Nephron (organoid): ENCODE measurements at regions not wholly inside any gene's neighbourhood (a gene's known extent, or its start where the extent isn't known, plus 50 kb on each side); places are given as distances from the start of the nearest gene placed in this dataset.
A peak's percentile ranks its signal among the peaks of the same experiment; 100 is the strongest.

Experiments used
- H3K27ac Mint-ChIP-seq, 3 experiments: 2 replicates each; pipeline ENCODE4 v1.8.0; 2020; ENCODE audit warnings: mixed read lengths in 3 of 3, mild to moderate bottlenecking in 2 of 3, moderate library complexity in 1 of 3
- H3K27me3 Mint-ChIP-seq: 2 replicates; pipeline ENCODE4 v1.8.0; 2021; ENCODE audit warnings: low read depth, mild to moderate bottlenecking, moderate library complexity, mixed read lengths
- H3K36me3 Mint-ChIP-seq: 2 replicates; pipeline ENCODE4 v1.8.0; 2020; ENCODE audit warnings: low read depth, mixed read lengths
- H3K4me1 Mint-ChIP-seq: 2 replicates; pipeline ENCODE4 v1.8.0; 2020; ENCODE audit warnings: mixed read lengths
- H3K4me3 Mint-ChIP-seq, 3 experiments: 2 replicates each; pipeline ENCODE4 v1.8.0; 2020; ENCODE audit warnings: mild to moderate bottlenecking in 3 of 3, mixed read lengths in 3 of 3, moderate library complexity in 2 of 3
- H3K9me3 Mint-ChIP-seq: 2 replicates; pipeline ENCODE4 v1.8.0; 2020; ENCODE audit warnings: mixed read lengths
- TF ChIP-seq, protein P1 (sequence below), 3 experiments: fragments of 200-600 bp; sonication (generic); IDR thresholded peaks; one replicate each; pipeline ENCODE4 v1.5.0; 2021; ENCODE audit warnings: antibody characterized with exemption in 3 of 3; ENCODE audit not compliant: unreplicated experiment in 3 of 3

DNA sequence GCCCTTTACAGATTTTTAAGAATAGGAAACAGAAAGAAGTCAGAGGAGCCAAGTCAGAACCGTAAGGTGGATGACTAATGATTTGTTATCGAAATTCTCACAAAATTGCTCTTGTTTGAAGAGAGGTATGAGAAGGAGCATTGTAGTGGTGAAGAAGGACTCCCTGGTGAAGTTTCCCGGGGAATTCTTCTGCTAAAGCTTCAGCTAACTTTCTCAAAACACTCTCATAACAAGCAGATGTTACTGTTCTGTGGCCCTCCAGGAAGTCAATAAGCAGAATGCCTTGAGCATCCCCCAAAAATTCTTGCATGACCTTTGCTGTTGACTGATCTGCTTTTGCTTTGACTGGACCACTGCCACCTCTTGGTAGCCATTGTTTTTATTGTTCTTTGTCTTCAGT lies 152.9 kb downstream of the HGF start:
- Mint-ChIP-seq H3K36me3 (no peaks in the 10 kb centered on the region), H3K4me3 (no peak overlapping the region), H3K27ac (peak overlapping the region in 2 of 3 experiments; percentile 9 to 45), H3K27me3 (no peaks in the 10 kb centered on the region), H3K9me3 (no peaks in the 10 kb centered on the region), H3K4me1 (no peaks in the 10 kb centered on the region)
- TF ChIP-seq, protein P1, sequence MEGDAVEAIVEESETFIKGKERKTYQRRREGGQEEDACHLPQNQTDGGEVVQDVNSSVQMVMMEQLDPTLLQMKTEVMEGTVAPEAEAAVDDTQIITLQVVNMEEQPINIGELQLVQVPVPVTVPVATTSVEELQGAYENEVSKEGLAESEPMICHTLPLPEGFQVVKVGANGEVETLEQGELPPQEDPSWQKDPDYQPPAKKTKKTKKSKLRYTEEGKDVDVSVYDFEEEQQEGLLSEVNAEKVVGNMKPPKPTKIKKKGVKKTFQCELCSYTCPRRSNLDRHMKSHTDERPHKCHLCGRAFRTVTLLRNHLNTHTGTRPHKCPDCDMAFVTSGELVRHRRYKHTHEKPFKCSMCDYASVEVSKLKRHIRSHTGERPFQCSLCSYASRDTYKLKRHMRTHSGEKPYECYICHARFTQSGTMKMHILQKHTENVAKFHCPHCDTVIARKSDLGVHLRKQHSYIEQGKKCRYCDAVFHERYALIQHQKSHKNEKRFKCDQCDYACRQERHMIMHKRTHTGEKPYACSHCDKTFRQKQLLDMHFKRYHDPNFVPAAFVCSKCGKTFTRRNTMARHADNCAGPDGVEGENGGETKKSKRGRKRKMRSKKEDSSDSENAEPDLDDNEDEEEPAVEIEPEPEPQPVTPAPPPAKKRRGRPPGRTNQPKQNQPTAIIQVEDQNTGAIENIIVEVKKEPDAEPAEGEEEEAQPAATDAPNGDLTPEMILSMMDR (IDR thresholded peaks at IDR 0.05; ENCODE audit: unreplicated experiment in 3 of 3) = no peak

DNA sequence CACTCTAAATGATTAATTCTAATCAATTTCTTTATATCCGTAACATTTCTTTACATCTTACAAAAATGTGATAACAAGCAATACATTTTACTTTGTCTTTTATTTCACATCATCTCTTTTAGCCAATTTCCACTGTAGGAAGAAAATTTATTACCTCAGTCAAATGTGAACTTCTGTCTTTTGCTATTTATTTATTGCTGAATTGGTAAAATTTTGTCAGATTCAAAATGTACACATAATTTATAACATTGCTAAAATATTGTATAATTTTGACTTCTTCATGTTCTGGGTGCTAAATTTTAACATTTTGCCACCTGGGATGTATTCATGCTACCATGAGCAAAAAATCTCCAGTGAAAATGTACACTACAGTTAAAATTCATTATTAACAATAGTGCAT lies 158.0 kb downstream of the HGF start:
- TF ChIP-seq, protein P1 (IDR thresholded peaks at IDR 0.05; ENCODE audit: unreplicated experiment in 3 of 3) = no peak
- Mint-ChIP-seq H3K27ac (no peak overlapping the region), H3K9me3 (no peaks in the 10 kb centered on the region), H3K4me1 (no peaks in the 10 kb centered on the region), H3K4me3 (no peak overlapping the region), H3K27me3 (no peaks in the 10 kb centered on the region), H3K36me3 (no peaks in the 10 kb centered on the region)

DNA sequence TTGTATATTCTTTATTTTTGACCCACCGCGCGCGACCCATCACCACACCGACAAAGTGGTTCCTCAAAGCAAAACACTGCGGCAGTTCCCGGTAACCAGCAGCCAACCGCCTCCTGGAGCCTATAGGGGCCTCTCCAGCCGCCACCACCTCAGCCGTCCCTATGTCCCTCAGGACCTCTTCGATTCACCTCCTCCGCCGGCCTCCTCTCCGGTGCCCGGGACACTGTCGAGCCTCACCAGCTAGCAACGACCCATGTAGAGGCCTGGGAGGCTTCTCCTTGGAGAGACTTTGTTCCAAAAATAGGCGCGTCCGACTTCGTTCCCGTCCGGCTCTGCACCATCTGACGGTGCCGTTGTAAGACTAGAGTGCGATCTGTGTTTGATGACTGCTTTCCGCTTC lies 158.8 kb downstream of the HGF start:
- no peaks in the 10 kb centered on the region for H3K36me3 Mint-ChIP-seq
- H3K9me3 Mint-ChIP-seq = no peaks in the 10 kb centered on the region
- H3K4me1 Mint-ChIP-seq = no peaks in the 10 kb centered on the region
- no peak overlapping the region for H3K27ac Mint-ChIP-seq
- TF ChIP-seq, protein P1 (IDR thresholded peaks at IDR 0.05; ENCODE audit: unreplicated experiment in 3 of 3) = no peak
- H3K4me3 Mint-ChIP-seq = no peak overlapping the region
- H3K27me3 Mint-ChIP-seq = no peaks in the 10 kb centered on the region

DNA sequence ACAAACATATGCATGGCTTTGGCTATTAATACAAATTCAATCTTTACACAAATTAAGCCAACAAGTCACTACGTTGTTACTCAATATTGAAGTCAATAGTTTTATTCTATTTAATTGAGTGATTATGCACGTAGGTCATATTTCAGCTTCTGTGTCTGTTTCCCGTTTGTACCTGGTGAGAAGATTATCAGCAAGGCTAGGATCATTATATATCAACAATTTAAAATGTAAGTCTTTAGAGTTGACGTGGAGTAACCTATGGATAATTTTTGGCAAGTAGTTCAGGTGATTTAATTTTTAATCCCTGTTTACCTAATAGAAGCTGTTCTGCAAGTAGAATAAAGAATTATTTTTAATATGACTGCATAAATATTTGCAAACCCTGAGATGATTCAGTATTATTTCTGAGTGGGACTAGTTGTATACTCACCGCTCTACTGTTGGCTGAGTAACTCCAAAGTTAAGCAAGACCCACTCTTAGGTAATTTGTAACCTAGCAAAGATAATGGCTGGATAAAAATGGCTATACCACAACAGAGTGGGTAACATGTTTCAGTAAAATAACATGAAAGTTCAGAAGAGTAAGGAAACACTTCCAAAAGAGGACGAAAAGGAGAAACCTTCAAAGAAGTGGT lies 161.0 kb downstream of the HGF start:
- Mint-ChIP-seq H3K27me3 (no peaks in the 10 kb centered on the region), H3K36me3 (no peaks in the 10 kb centered on the region), H3K4me1 (no peaks in the 10 kb centered on the region), H3K9me3 (no peaks in the 10 kb centered on the region), H3K4me3 (no peak overlapping the region), H3K27ac (no peak overlapping the region)
- TF ChIP-seq, protein P1 (IDR thresholded peaks at IDR 0.05; ENCODE audit: unreplicated experiment in 3 of 3) = no peak

DNA sequence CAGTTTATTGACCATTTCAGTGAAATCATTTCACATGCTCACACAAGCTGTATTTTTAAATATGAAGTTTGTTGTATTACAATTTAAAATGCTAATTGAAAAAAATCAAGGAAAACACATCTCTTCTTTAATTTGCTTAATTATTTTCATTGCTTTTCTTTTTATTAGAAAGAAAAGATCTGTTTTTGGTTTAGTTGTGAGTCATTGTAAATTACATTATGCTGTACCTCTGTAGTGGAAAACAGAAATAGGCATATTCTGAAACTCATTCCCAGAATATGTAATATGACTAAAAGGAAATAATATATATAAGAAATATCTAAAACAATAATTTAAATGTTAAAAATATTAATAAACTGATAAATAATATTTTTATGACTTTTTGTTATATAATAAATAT lies 161.9 kb downstream of the HGF start:
- Mint-ChIP-seq H3K4me1 (no peaks in the 10 kb centered on the region), H3K27me3 (no peaks in the 10 kb centered on the region), H3K36me3 (no peaks in the 10 kb centered on the region), H3K9me3 (no peaks in the 10 kb centered on the region), H3K4me3 (no peak overlapping the region), H3K27ac (no peak overlapping the region)
- TF ChIP-seq, protein P1 (IDR thresholded peaks at IDR 0.05; ENCODE audit: unreplicated experiment in 3 of 3) = no peak

DNA sequence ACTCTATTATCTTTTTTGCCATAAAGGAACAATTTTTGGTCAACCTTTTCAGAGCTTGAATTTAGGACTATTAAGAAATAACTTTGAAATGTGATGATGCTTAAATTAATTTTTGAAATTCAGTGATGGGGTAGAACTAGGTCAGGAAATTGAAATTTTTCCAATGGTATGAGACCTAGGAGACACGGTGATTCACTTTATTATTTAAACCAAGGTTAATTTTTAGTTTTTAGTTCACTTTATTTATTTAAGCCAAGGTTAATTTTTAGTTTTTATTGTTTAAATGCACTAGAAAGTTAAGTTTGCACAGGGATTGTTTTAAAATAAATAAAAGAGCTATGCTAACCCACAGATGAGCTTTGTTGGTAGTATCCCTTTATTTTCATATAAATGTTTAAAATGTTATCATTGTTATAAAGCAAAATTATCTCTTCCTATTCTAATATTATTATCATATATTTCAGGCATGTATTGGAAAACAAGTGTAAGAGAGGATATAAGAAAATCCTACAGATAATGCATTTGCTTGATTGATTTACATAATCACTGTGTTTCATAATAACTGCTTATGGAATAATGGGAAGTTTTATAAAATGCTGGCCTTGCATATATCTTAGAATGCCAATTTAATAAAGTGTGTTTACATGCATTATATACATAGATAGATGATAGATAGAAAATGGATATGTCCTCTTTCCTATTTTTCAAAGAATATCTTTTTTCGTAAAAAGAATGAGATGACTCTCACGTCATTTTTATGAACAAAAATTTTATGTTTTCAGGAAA lies 163.6 kb downstream of the HGF start:
- H3K27ac Mint-ChIP-seq = no peak overlapping the region
- H3K36me3 Mint-ChIP-seq = no peaks in the 10 kb centered on the region

More for the DNA sequence above, 163.6 kb downstream of the HGF start:
- Mint-ChIP-seq H3K4me1 (no peaks in the 10 kb centered on the region), H3K27me3 (no peaks in the 10 kb centered on the region), H3K4me3 (no peak overlapping the region), H3K9me3 (no peaks in the 10 kb centered on the region)
- TF ChIP-seq, protein P1 (IDR thresholded peaks at IDR 0.05; ENCODE audit: unreplicated experiment in 3 of 3) = no peak
